ENCODE measurements at regions not wholly inside any gene's neighbourhood (a gene's known extent, or its start where the extent isn't known, plus 50 kb on each side); places are given as distances from the start of the nearest gene placed in this dataset.
"Not testable (repeated sequence)": the region's sequence is repeated elsewhere in the genome, so short reads cannot be mapped to it uniquely, and the experiment has no call there.

DNA sequence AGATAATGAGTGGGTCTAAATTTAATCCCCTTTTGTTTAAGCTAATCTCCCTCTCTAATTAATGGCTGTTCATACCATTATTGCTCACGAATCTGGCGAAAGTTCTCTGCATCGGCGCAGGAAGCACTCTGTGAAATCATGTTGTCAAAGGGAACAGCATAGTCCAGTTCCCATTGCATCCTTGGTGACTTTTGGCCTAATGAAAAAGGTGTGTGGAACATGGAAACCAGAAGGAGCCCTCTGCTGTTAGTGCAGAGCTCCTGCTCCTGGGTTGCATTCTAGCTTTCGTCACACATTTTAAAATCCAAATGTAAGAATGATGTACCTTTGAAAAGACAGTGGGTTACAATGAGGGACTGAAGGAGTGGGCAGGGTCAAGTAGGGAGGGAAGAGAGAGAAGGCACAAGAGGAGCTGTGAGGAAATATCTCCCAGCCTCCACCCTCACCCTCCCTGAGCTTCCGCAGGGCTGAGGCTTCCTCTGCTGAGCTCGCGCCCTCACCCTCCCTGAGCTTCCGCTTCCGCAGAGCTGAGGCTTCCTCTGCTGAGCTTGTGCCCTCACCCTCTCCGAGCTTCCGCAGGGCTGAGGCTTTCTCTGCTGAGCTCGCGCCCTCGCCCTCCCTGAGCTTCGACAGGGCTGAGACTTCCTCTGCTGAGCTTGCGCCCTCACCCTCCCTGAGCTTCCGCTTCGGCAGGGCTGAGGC is 754.3 kb upstream of the TPTE start:
- not testable (repeated sequence) for H3K9me3 Mint-ChIP-seq; H3K27me3 Mint-ChIP-seq; H3K27ac Mint-ChIP-seq; DNase-seq; H3K4me1 Mint-ChIP-seq (ENCODE audit: low read depth in 2 of 2); H3K4me3 Mint-ChIP-seq; ATAC-seq (replicated peaks); H3K36me3 Mint-ChIP-seq (ENCODE audit: insufficient read depth)

DNA sequence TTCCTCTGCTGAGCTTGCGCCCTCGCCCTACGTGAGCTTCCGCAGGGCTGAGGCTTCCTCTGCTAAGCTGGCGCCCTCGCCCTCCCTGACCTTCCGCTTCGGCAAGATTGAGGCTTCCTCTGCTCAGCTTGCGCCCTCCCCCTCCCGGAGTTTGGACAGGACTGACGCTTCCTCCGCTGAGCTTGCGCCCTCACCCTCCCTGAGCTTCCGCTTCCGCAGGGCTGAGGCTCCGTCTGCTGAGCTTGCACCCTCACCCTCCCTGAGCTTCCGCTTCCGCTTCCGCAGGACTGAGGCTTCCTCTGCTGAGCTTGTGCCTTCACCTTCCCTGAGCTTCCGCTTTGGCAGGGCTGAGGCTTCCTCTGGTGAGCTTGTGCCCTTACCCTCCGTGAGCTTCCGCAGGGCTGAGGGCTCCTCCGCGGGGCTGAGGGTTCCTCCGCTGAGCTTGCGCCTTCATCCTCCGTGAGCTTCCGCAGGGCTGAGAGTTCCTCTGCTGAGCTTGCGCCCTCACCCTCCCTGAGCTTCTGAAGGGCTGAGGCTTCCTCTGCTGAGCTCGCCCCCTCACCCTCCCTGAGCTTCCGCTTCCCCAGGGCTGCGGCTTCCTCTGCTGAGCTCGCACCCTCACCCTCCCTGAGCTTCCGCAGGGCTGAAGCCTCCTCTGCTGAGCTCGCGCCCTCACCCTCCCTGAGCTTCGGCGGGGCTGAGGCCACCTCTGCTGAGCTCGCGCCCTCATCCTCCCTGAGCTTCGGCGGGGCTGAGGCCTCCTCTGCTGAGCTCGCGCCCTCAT is 753.6 kb upstream of the TPTE start:
- Mint-ChIP-seq H3K9me3 (no peaks in the 10 kb centered on the region), H3K4me1 (ENCODE audit: low read depth in 2 of 2) (no peaks in the 10 kb centered on the region)

DNA sequence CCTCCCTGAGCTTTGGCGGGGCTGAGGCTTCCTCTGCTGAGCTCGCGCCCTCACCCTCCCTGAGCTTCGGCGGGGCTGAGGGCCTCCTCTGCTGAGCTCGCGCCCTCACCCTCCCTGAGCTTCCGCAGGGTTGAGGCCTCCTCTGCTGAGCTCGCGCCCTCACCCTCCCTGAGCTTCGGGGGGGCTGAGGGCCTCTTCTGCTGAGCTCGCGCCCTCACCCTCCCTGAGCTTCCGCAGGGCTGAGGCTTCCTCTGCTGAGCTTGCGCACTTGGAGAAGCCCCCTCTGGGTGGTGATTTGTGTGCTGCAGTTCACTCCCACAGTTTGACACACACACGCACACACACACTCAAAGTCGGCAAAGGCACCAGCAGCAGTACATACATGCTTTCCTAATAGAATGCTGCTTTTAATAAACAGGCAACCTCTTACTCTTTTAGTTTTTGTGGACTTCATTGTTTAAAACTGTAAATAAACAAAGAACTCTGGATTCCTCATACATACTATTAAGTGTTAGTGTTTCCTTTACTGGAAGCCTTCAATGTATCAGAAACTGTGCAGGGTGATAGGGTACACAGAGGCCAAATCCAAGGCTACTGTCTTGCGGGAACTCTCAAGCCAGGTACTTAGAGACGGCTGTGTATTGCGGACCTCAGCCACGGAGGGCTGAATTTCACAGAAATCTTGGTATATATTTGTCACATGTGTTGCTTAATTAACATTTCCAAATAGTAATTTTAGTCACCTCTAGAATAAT is 752.8 kb upstream of the TPTE start:
- DNase-seq; ATAC-seq (replicated peaks); H3K36me3 Mint-ChIP-seq (ENCODE audit: insufficient read depth); H3K9me3 Mint-ChIP-seq; H3K4me3 Mint-ChIP-seq; H3K27me3 Mint-ChIP-seq; H3K27ac Mint-ChIP-seq; H3K4me1 Mint-ChIP-seq (ENCODE audit: low read depth in 2 of 2): not testable (repeated sequence)

More for the DNA sequence above, 753.6 kb upstream of the TPTE start:
- H3K27ac Mint-ChIP-seq: no peak overlapping the region
- no peak overlapping the region for H3K4me3 Mint-ChIP-seq
- H3K36me3 Mint-ChIP-seq (ENCODE audit: insufficient read depth): no peaks in the 10 kb centered on the region
- ATAC-seq (replicated peaks) (no peak), DNase-seq (no peak)
- no peaks in the 10 kb centered on the region for H3K27me3 Mint-ChIP-seq

DNA sequence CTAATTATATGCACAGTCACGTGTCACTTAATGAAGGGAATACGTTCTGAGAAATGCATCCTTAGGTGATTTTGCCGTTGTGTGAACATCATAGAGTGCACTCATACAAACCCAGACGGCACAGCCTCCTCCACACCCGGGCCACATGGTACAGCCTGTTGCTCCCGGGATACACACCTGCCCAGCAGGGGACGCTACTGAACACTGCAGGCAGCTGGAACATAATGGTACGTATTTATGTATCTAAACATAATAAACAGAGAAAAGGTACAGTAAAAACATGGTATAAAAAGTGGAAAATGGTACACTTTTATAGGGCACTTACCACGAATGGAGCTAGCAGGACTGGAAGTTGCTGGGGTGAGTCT is 752.3 kb upstream of the TPTE start:
- ATAC-seq (replicated peaks); H3K9me3 Mint-ChIP-seq; H3K4me1 Mint-ChIP-seq (ENCODE audit: low read depth in 2 of 2); H3K27me3 Mint-ChIP-seq; H3K4me3 Mint-ChIP-seq; DNase-seq; H3K27ac Mint-ChIP-seq; H3K36me3 Mint-ChIP-seq (ENCODE audit: insufficient read depth): not testable (repeated sequence)

DNA sequence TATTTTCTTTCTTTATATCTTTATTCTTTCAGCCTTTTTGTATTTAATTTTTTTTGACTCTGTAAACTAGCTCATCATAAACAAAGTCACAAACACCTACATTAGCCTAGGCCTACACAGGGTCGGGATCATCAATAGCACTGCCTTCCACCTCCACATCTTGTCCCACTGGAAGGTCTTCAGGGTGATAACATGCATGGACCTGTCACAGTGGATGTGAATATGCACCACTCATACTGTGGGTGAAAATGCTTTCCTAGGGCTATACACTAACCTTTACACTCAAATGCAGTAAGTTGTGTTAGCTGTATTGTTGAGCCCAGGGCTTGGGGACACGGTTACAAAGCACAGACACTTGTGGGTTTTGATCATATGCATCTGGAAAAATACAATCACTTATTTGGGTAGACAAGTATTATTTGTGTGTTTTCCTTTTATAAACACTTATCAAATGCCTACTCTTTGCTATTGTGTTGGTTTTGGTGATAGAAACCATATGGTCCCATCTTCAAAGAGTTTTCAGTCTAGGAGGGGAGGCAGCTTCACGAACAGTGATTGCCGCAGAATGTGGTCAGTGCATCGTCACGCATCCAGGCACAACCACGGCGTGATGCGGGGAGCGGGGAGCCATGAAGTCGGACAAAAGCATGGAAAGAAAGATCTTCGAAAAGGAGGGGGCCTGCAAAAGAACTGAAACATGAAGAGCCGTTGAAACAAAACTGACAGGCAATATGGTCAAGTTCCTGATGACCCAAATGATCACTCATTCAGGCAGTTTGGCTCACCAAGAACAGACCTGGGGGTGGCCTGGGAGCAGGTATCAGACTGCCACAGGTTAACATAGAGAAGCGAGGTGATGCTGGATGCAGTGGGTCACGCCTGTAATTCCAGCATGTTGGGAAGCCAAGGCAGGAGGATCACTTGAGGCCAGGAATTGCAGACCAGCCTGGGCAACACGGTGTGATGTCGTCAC is 751.4 kb upstream of the TPTE start:
- H3K27ac Mint-ChIP-seq; H3K9me3 Mint-ChIP-seq; H3K4me1 Mint-ChIP-seq (ENCODE audit: low read depth in 2 of 2); DNase-seq; H3K27me3 Mint-ChIP-seq; ATAC-seq (replicated peaks); H3K36me3 Mint-ChIP-seq (ENCODE audit: insufficient read depth); H3K4me3 Mint-ChIP-seq: not testable (repeated sequence)

DNA sequence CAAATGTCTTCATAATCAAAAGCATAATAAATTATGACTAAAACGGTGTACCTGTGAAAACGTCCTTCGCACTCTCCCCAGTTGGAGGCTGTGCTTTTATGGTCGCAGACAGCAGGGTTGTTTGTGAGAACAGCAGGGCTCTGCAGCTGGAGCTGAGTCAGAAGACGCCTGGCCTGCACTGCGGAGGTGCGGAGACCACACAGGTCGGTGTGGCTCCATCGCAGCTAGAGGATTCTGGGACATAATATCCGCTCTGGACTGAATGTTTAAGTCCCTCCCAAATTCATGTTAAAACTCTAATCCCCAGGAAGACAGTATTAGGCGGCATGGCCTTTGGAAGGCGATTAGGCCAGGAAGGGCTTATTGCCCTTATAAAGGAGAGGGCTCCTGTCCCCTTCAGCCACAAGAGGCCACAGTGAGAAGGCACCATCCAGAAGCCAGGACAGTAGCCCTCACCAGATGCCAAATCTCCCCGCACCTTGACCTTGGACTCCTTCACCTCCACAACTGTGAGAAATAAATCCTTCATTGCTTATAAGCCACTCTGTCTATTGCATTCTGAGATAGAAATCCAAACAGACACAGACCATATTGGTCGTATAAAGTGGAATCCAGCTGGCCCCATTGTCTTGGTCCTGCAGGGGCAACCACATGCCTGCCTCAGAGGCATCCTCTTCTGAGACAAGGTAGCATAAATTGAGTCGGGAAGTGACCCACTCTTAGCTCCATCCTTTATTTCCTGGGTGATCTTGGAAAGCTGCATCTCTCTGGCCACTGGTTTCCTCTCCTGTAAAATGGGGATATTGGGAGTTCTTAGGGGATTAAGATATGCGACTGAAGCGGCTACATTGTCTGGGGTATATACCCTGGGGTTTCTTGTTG is 749.7 kb upstream of the TPTE start:
- not testable (repeated sequence) for ATAC-seq (replicated peaks); H3K27ac Mint-ChIP-seq; H3K4me1 Mint-ChIP-seq (ENCODE audit: low read depth in 2 of 2); DNase-seq; H3K36me3 Mint-ChIP-seq (ENCODE audit: insufficient read depth); H3K4me3 Mint-ChIP-seq; H3K27me3 Mint-ChIP-seq
- peaks cover 11 to 19% of the 10 kb centered on the region in 2 donors for H3K9me3 Mint-ChIP-seq

DNA sequence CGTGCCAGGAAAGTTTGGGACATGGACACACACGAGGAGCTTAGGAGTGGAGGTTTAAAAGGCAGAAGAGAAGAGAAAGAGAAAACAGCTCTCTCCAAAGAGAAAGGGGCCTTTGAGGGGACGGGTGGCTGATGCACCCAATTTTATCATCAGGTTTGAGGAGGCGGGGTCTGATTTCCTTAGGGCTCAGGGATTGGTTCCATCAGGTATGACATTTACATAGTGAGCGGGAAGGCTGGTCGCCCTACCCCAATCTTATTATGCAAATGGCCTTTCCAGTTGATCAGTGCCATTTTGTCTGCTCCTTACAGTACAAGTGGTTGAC is 749.1 kb upstream of the TPTE start:
- H3K4me1 Mint-ChIP-seq (ENCODE audit: low read depth in 2 of 2): no peaks in the 10 kb centered on the region
- H3K9me3 Mint-ChIP-seq: peaks cover 11 to 24% of the 10 kb centered on the region in 2 donors
- no peak for DNase-seq
- ATAC-seq (replicated peaks): no peak
- no peaks in the 10 kb centered on the region for H3K36me3 Mint-ChIP-seq (ENCODE audit: insufficient read depth)
- H3K27ac Mint-ChIP-seq: no peak overlapping the region
- no peaks in the 10 kb centered on the region for H3K27me3 Mint-ChIP-seq
- H3K4me3 Mint-ChIP-seq: no peak overlapping the region

DNA sequence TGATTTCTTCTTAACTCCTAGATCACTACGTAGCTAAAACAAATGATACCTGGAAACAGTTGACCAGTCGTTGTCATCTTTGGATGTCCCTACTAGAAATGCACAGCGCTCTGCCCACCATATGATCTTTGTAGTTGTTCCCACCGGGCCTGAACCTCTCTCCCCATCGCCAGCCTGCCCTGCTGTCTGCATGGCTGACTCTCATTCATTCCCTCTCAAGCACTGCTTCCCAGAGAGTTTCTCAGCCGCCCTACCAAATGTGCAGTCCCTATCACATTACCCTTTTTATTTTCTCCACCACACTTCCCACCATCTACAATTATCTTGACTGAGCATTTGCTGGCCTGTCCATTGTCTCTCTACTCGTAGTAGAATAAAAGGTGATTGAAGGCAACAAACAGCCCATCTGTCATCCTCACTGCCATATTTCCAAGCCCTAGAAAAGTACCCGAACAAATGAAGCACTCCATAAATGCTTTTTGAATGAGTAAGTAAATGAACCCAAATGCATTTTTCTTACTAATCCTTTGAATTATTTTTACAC is 748.4 kb upstream of the TPTE start:
- not testable (repeated sequence) for H3K4me3 Mint-ChIP-seq; ATAC-seq (replicated peaks); DNase-seq; H3K36me3 Mint-ChIP-seq (ENCODE audit: insufficient read depth); H3K27ac Mint-ChIP-seq; H3K4me1 Mint-ChIP-seq (ENCODE audit: low read depth in 2 of 2); H3K27me3 Mint-ChIP-seq
- peaks cover 13 to 29% of the 10 kb centered on the region in 2 donors for H3K9me3 Mint-ChIP-seq

DNA sequence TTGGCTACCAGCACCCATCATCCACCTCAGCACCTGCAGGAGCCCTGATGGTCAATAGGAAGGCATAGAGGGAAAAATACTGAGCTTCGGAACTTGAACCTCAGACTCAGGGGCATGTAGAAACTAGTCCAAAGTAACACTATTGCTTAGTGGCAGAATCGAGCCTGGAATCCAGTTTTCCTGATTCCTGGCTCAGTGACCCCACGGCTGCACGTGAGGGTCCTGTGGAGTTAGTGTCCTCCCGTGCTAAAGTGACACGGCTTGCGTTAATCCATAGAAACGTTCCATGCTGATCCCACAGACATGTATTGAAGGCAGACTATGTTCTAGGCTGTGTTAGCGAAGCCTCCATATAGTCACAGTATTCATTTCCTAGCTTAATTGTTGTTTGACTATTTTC is 747.0 kb upstream of the TPTE start:
- Mint-ChIP-seq H3K36me3 (ENCODE audit: insufficient read depth) (no peaks in the 10 kb centered on the region), H3K4me1 (ENCODE audit: low read depth in 2 of 2) (no peaks in the 10 kb centered on the region), H3K4me3 (no peak overlapping the region), H3K9me3 (peaks cover 16 to 37% of the 10 kb centered on the region in 2 donors), H3K27me3 (no peaks in the 10 kb centered on the region), H3K27ac (no peak overlapping the region)
- DNase-seq (no peak), ATAC-seq (replicated peaks) (no peak)

DNA sequence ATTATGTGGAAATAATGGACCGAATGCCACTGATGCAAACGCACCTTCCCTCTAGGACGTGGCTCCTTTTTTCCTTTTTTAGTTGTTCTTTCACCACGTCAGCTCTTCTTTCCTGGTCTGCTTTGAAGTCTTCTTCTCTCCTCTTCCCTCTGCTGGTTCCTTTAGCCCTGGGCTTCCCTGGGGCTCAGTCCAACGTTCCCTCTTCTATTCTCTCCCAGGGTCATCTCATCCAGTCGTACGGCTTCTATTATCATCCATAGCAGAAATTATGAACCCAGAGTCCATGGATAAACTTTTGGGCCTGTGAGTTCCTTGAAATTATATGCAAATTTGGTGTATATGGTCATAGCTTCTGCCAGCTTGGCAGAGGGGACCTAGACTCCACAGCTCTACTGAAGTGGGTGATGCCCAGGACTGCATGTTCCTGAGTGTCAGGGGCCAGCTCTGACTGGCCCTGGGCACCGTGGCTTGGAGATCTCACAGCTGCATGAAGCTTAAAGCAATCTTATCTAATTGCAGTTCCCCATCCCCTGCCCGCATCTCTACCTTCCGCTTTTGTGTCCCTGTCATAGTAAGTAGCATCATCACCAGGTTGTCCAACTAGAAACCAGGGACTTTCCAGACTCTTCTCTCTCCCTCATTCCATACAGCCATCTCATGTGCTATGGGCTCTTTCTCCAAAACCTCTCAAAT is 746.3 kb upstream of the TPTE start:
- H3K27ac Mint-ChIP-seq; ATAC-seq (replicated peaks); H3K4me1 Mint-ChIP-seq (ENCODE audit: low read depth in 2 of 2); H3K27me3 Mint-ChIP-seq; H3K4me3 Mint-ChIP-seq; H3K36me3 Mint-ChIP-seq (ENCODE audit: insufficient read depth); DNase-seq: not testable (repeated sequence)
- H3K9me3 Mint-ChIP-seq: peaks cover 16 to 37% of the 10 kb centered on the region in 2 donors

DNA sequence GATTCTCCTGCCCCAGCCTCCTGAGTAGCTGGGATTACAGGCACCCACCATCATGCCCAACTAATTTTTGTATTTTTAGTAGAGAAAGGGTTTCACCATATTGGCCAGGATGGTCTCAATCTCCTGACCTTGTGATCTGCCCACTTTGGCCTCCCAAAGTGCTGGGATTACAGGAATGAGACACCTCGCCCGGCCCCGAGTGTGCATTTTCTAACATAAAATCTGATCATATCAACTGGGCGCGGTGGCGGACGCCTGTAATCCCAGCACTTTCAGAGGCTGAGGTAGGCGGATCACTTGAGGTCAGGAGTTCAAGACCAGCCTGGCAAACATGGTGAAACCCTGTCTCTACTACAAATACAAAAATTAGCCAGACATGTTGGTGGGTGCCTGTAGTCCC is 745.5 kb upstream of the TPTE start:
- not testable (repeated sequence) for H3K27me3 Mint-ChIP-seq; H3K27ac Mint-ChIP-seq; H3K36me3 Mint-ChIP-seq (ENCODE audit: insufficient read depth); DNase-seq; H3K4me1 Mint-ChIP-seq (ENCODE audit: low read depth in 2 of 2); ATAC-seq (replicated peaks); H3K4me3 Mint-ChIP-seq
- H3K9me3 Mint-ChIP-seq: peaks cover 16 to 45% of the 10 kb centered on the region in 2 donors

Measured in effector memory CD8-positive, alpha-beta T cell (primary cell).